NAMALWA (cell line): ENCODE measurements at regions not wholly inside any gene's neighbourhood (a gene's known extent, or its start where the extent isn't known, plus 50 kb on each side); places are given as distances from the start of the nearest gene placed in this dataset.
A peak's percentile ranks its signal among the peaks of the same experiment; 100 is the strongest.
"Not testable (repeated sequence)": the region's sequence is repeated elsewhere in the genome, so short reads cannot be mapped to it uniquely, and the experiment has no call there.

ENCODE experiments used
- DNase-seq: peaks from one replicate; pipeline ENCODE4 v3.0.0-alpha.2; 2015; ENCODE audit warnings: low spot score

DNA sequence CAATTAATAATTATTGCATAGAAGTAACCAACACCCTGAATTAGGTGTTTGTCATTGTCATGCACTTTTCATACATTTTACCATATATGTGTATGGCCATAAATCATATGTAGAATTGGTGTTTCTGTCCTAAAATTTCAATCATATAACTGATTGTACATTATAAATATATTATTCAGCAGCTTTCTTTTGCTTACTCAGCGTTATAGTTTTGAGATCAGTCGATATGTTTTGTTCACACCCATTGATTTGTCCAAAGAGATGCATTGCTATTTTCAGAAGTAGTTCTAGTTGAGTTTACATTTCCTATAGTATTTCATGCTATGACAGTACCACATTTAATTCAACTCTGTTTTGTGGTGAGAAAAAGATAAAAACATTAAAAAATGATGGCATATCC, 50.5 kb upstream of the PARP4 start:
- no peak for DNase-seq

DNA sequence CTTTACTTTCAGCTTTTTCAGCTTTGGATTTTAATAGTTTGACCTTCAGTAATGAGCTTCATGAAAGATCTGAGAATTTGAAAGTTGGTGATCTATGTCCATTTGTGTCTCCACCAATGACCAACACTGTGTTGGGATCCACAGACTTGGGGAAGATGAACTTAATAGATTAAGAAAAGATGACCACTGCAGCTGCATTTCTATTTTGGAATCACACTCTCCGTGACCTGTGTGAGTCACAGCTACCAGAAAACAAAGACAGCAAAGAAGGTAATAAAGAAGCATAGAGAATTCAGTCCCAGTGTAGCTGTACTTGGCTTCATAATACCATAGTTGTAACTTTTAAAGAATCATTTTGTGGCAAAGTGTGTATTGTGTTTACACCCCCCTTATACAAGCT, 51.4 kb upstream of the PARP4 start:
- peak; percentile 7 for DNase-seq

DNA sequence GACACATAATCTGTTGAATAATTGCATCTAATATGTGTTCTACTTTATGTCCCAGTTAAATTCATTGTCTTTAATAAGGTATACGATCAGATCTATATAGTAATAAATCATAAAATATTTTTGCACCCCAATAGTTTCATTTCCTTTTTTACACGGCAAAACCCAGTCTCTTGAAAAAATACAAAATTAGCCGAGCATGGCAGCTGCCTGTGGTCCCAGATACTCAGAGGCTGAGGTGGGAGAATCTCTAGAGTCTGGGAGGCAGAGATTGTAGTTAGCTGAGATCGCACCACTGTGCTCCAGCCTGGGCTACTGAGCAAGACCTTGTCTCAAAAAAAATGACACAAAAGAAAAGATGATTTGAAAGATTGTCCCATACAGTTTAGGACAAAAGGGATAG, 52.3 kb upstream of the PARP4 start:
- peak; percentile 61 for DNase-seq

DNA sequence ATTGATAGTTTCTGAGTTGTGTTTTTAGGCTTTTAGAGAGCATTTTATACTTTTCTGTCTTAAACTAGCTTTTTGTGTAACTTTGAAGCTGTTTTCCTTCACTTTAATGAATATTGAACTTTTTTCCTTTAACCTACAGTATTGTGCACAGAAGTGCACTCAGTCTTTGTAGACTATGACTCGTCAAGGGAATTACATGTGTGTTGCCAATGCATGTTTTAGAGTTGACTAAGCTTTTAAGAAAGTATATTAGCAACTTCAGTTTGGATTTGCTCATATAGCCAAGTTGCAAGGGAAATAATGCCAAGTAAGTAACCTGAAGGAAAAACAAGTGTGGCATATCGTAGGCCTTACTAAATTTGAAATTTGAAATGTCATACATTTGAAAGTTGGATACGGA, 55.0 kb upstream of the PARP4 start:
- DNase-seq = not testable (repeated sequence)

DNA sequence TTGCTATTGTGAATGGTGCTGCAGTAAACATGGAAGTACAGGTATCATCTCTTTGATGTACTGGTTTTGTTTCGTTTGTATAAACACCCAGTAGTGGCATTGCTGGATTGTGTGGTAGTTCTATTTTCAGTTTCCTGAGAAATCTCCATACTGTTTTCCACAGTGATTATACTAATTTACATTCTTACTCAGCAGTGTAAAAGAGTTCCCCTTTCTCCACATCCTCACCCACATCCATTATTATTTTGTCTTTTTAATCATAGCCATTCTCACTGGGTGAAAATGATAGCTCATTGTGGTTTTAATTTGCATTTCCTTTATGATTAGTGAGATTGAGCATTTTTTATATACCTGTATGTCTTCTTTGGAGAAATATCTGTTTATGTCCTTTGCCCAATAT, 62.3 kb upstream of the PARP4 start:
- no peak for DNase-seq

DNA sequence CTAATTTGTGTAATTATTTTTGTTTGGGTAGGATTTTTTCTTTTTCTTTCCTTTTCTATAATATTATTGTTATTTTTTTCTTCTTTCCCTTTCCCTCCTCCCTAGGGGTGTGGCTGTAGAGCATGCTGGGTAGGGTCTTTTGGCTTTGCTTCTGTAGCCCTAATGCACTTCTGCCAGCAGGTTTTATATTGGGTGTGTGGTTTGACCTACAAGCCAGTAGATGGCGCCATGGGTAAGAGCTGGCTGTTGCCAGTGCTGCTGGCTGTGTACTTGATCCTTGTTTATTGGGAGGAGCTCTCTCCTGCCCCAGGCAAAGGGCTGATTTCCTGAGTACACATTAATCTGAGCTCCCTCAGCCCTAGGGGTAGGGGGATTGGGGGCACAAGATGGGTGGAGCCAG, 67.7 kb upstream of the PARP4 start:
- peak; percentile 67 for DNase-seq

DNA sequence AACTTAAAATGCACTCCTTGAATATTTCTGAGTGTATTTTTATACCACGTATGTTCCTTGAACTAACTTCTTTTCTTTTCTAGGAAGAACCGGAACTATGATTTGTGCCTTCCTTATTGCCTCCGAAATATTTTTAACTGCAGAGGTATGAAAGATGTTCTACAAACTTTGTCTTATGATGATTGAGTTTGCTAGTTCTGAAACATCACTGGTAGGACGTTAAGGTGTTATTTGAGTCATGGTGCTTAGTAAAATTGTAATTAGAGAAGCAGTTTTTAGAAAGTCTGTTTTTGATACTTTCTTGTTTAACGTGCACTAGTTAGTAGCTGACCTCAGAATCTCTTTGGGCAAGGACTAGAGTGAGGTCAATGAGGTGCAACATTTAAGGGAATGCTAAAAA, 69.0 kb upstream of the PARP4 start:
- not testable (repeated sequence) for DNase-seq

DNA sequence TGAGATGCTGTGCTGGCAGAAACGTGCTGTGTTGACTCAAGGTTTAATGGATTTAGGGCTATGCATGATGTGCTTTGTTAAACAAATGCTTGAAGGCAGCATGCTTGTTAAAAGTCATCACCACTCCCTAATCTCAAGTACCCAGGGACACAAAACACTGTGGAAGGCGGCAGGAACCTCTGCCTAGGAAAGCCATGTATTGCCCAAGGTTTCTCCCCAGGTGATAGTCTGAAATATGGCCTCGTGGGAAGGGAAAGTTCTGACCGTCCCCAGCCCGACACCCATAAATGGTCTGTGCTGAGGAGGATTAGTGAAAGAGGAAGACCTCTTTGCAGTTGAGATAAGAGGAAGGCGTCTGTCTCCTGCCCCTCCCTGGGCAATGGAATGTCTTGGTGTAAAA, 79.1 kb upstream of the PARP4 start:
- DNase-seq = not testable (repeated sequence)

DNA sequence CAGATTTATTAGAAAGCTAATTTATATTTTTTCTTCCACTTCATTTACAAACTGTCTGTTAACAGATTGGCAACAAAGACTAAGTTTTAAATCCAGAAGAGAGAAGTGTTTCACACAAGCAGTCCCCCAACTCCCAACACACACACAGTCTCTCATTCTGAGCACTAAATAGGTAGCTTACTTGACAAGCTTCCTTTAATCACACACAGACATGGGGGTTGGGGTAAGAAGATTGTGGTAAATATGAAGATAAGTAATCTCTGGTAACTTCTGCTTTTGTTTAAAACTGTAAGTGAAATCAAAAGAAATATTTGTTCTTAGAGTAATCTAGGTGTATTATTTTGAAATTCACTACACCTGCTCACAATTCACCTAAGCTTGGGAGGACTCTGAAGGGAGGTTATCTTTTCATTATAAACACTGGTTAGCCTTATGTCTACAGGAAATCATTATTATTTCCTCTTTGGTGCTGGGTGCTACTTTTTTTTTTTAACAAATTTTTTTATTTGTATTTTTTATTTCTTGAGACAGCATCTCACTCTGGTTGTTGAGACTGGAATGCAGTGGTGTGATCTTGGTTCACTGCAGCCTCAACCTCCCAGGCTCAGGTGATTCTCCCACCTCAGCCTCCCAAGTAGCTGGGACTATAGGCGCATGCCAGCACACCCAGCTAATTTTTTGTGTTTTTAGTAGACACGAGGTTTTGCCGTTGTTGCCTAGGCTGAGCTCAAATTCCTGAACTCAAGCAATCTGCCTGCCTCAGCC, 82.1 kb upstream of the ATP12A start:
- DNase-seq = not testable (repeated sequence)

DNA sequence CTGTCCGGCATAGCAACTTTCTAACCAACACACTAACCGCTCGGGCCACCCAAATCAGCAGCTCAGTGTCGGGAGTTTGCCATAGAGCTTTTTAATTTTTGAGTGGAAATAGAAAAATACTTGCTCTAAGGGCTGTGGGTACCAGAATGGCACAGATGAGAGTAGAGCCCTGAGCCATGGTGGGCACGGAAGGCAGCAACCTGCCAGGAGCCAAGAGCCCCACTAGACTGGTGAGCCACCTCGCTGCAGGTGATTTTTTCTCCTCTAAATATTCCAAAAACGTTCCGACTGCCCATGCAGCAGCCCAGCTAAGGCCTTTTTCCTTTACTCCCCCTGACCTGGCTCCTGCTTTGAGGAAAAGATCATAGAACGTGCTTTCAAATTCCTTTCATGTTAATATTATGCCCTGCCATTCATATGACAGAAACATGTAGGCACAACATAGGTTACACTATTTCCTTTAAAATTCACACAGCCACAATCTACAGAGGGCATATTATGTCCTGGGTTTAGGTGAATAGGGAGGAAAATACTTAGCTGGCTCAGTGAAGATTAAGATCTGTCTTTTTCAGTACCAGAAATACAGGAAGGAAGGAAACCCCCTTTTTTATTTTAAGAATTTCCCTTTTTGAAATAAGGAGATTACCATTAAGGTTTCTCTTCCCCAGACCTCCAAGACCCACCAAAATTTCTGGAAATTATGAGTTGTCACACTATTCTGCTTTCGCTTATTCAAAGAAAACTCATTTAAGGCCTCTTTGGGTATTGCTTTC, 81.0 kb upstream of the ATP12A start:
- DNase-seq = not testable (repeated sequence)

DNA sequence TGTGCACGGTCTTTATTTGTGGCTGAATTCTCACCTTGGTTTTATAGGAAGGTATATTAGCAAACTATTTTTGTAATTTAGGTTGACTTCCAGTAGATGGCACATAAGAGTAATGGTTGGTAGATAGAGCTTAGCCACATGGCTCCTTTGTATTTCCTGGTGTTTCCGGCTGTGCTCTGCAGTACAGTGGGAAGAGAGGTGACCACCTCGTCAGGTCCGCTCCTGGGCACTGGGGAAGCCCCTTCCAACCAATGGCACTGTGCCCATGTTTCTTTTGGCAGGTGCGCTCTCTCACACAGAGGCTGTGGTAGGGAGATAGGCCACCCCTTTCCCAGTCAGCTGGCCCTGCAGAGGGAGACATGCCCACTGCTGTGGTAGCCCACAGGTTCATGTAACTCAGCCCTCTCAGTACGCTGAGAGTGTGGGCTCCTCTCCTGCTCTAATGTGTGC, 74.3 kb upstream of the ATP12A start:
- DNase-seq = no peak

DNA sequence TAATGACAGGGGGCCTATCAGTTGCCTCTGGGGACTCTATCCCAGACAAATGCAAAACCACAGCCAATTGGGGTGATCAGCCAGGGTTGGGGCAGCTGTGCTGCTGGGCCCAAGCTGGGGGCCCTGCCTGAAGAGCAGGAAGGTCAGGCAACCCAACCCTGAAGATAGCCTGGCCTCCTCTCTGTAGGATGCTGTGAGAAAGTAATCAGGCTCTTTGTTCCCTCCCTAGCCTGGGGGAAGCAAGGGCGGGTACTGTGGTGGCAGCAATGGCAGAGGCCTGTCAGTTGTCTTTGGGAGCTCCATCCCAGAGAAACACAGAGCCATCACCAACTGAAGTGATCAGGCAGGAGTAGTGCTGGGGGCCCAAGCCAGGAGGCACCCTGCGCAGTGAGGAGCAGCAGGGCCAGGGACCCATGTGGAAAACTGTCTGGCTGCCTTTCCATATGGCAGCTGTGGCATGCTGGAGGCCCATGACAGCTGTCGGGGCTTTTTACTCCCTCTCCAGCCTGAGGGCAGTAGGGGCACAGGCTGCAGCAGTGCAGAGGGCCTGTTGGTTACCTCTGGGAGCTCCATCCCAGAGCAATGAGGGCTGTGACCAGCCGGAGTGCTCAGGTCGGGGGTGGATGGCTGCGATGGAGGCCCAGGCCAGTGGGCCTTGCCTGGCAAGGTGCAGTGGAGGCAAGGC, 73.6 kb upstream of the ATP12A start:
- no peak for DNase-seq

DNA sequence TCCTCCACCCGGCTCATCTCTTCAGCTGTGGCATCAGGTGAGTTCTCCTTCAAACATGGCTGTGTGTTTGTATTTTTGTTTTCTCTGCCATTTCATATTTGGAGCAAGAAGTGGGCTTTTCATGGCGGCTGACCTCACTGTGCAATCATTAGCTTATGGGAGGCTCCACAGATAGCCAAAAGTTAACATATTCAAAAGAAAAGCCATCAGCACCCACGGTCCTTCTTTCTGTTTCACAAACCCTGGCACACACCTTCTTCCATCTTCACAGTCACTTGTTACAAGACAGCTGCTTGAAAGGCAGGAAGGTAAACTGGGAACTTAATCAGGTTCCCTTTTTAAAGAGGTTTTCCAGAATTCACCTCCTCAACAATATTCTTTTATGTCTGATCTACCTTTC, 69.3 kb upstream of the ATP12A start:
- DNase-seq = no peak

DNA sequence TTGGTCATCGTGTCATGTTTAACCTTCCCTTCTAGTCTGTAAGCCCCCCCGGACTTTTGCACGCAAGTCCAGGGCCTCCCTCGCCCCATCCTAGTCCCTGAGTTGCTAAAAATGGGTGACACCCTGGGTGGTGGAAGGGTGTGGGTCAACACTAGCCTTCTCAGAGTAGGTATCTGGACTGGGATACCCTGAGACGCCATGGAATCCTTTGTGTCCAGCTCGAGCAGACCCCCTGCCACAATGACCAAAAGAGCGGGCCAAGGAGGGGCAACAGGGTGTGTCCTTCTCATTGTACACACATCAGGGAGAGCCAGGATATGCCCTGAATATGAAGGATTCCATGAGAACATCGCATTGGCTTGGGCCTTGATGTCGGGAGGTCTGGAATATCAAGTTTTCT, 67.5 kb upstream of the ATP12A start:
- no peak for DNase-seq

DNA sequence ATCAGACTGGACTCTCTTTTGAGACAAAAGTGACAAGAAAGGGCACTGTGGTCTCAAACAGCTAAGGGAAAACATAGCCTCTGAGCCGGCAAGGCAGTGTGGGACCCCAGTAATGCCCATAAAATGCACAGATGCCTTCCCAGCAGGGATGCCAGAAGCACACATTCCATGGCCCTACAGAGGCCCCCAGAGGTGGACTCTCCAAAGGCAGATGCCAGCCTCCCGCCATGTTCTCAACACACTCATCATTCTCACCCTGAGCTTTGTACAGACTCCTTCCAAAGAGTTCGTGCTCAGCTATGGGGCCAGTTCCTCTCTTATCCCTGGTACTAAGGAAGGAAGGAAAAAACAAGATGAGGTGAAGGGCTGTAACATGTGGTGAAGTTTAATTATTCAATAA, 67.1 kb upstream of the ATP12A start:
- no peak for DNase-seq

DNA sequence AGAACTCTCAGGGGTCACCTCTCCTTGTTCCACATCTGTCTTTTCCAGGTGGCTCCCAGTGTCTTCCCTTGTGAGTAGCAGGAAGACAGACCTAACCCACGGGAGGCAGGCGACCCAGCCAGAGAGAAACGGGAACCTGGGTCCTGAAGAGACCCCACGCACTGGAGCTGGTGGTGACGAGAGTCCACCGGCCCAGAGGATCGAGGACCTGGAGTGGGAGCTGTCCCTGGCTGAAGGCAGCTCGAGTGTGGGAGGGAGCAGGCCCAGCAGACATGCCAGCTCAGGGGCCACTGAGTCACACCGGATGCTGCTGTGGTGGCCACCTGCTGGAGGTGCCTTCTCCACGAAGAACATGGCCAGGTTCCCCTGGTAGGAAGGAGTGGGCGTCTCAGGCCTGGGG, 66.5 kb upstream of the ATP12A start:
- DNase-seq = no peak

DNA sequence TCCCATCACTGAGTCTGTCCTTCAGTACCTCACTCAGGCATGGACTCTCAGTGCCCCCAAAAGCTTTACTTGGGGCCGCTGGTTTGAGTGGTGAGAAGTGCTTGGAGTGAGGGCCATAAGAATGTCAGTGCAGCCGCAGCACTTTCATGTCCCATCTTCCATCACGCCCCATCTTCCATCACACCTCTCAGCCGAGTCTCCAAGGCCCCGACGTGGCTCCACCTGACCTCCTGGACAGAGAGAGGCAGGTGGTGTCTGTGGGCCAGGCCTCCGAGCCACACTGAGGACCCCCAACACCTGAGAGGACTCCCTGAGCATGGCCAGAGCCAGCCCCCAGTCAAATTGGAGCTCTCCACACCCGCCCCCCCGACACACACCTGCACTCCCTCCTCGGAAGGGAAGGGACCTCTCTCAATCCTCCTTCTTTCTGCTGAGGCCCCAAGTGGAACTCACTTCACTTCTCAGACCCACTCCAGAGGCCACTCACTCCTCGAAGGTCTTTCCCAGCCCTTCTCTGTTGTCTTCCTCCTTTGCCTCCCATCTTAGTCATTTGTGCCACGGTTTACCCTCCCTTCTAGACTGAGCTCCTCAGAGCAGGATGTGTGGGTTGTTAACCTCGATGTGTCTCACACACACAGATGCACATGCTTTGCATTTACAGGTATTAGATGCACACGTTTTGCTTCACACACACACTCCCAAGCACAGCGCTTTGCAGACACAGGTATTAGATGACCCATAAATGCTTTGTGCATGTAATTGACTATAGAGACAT, 65.7 kb upstream of the ATP12A start:
- DNase-seq = no peak

DNA sequence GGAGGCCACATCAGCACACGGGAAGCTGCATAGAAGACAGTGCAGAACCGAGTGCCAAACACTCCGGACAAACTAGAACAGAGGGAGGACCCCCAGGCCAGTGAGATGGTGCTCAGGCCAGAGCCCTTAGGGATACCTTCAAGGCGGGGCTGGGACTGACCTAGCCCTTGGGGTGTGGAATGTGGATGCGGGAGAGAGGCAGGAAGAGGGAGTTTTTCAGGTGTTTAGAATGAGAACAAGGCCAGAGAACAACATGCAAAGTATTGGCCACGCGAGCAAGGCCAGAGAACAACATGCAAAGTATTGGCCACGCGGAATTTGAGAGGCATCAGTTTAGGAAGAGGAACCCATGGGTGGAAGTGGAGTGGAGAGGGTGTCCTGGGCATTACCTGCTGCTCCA, 65.1 kb upstream of the ATP12A start:
- no peak for DNase-seq

DNA sequence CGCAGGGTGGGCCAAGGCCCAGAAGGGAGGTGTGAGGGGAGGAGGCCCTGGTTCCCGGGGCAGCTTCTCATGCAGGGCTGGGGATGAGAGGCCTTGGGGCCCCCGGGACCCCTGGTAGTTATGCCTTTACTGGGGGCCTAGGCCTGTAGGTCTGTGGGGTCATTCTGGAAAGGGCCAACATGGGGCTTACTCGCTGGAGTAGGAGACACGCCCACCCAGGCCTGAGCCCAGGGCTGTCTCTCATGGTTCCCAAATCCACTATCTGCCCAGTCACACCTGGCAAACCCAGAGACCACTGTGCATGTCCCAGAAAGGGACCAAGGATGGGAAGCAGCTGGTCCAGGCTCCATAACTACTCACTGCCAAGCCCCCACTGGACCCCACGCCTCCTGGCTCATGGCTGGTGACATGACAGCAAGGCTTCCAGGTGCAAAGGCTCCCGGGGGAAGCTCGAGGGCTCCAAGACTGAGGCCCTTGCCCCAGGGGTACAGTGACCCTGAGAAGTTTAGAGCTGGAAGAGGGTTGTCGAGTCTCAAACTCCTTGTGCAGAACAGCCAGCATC, 64.2 kb upstream of the ATP12A start:
- no peak for DNase-seq

DNA sequence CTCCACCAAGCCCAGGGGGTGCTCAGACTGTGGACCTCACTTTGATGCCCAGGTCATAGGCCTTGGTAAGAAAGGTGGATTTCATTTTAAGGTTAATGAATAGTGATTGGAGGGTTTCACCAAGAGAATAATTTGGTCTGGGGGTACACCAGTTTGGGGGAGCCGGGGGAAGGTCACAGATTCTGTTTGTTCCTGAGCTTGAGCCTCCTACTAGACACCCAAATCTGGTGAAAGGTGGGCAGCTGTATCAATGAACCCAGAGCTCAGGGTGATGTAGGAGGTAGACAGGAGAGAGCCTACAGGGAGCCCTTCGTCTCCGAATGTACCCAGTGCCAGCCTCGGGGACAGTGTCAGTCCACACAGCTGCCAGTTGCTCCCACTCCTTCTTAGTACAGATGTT, 63.7 kb upstream of the ATP12A start:
- DNase-seq = no peak

DNA sequence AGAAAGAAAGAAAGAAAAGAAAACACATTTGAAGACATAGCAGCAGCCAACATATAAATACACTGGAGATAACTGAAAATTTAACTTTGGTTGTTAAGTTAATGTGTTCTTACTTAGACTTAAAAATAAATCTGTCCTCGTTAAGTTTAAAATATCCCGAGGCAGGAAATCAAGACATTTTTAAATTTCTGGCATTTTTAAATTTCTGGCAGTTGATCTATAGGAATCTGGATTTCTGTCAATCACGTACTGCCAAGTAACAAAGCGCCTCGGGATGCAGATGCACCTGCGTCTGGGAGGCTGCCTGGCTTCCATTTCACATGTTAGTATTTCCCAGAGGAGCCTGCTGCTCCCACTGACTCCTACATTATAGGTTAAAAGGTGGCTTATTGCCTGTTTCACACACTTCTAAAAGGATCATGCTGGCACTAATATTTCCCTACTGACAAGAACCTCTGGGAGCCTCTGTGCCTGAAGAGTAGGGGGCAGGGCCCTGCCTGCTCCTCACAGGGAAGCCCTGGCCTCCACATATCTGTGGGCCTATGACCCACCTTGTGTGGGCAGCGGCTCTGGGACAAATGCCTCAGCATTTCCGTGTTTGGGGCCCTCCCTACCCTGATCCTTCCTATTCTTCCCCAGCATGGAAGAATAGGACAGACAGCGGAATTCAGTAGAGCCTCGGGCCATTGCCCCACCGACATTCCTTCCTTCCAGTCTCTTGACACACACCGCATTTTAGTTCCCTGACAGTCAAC, 62.8 kb upstream of the ATP12A start:
- DNase-seq = no peak
